ENCODE measurements at regions not wholly inside any gene's neighbourhood (a gene's known extent, or its start where the extent isn't known, plus 50 kb on each side); places are given as distances from the start of the nearest gene placed in this dataset.

DNA sequence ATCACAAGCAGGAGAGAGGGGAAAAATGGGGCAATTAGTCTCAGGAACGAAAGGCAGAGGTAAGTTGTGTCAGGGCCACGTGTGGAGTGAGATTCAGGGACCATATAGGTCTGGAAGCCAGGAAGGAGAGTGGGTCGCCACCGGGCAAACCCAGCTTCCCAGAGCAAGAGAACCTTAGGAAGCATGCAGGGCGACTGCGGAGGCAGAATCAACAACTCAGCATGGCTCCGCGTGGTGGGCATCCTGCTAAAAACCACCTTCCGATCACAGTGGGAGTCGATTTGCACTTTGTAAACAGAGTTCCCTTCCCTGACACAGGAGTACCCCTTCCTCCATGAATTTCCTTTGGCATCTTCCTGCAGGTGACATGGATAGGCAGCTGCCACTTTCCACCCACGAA lies 114.6 kb downstream of the TTC32 start:
- no peak for DNase-seq (ENCODE audit: low read depth)
- H3K4me3 ChIP-seq (ENCODE audit: low read depth, low read length), result no peak overlapping the region
- TF ChIP-seq, protein P1, sequence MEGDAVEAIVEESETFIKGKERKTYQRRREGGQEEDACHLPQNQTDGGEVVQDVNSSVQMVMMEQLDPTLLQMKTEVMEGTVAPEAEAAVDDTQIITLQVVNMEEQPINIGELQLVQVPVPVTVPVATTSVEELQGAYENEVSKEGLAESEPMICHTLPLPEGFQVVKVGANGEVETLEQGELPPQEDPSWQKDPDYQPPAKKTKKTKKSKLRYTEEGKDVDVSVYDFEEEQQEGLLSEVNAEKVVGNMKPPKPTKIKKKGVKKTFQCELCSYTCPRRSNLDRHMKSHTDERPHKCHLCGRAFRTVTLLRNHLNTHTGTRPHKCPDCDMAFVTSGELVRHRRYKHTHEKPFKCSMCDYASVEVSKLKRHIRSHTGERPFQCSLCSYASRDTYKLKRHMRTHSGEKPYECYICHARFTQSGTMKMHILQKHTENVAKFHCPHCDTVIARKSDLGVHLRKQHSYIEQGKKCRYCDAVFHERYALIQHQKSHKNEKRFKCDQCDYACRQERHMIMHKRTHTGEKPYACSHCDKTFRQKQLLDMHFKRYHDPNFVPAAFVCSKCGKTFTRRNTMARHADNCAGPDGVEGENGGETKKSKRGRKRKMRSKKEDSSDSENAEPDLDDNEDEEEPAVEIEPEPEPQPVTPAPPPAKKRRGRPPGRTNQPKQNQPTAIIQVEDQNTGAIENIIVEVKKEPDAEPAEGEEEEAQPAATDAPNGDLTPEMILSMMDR (IDR thresholded peaks at IDR 0.05; ENCODE audit: insufficient read depth, low read depth, low read length), result no peak

DNA sequence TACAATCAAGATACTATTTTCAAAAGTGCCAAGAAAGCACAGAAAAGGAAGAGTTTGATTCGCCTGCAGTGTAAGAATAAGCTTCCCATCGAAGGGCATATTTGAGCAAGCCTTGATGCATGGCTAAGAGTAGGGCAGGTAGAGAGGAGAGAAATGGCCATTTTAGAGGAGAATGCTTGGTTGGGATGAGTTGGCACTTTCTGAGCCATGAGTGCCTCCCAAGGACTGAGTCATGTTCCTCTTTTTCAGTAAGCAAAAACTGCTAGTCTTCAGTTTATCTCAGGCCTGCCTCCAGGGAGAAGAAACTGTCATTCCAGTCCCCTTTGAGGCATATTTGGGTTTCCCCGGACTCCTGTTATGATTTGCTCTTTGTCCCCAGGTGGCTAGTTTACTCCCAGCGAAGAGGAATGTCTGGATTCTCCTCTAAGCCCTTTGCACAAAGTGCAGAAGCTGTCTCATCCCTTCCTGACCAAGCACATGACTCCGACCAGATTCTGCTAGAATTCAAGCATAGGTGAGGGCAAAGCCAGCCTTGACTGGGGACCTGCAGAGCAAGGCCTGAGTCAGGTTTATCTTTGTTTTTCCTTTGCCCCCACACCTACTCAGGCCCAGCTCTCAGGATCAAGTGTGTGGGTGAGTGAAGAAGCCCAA lies 115.2 kb downstream of the TTC32 start:
- peak; percentile 64 for DNase-seq (ENCODE audit: low read depth)
- H3K4me3 ChIP-seq (ENCODE audit: low read depth, low read length), result no peak overlapping the region
- TF ChIP-seq, protein P1 (IDR thresholded peaks at IDR 0.05; ENCODE audit: insufficient read depth, low read depth, low read length), result no peak

DNA sequence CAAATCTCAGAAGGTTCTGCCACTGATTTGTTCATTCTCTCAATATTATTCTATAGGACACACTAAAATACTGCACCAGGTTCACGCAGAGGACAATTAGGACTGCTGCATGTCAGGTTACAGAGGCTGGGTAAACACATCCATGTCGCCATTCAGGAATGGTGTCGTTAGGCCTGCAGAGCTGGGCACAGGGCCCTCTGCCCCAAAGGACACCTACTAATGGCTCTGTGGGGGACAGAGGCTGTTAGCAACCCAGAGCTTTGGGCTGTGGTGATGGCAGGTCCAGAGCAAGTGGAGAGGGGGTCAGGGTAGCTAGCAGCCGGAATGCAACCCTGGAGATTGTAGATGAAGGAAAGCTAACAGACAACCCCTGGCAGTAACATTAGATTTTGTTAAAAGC lies 115.9 kb downstream of the TTC32 start:
- H3K4me3 ChIP-seq (ENCODE audit: low read depth, low read length), result no peak overlapping the region
- TF ChIP-seq, protein P1 (IDR thresholded peaks at IDR 0.05; ENCODE audit: insufficient read depth, low read depth, low read length), result no peak
- no peak for DNase-seq (ENCODE audit: low read depth)

DNA sequence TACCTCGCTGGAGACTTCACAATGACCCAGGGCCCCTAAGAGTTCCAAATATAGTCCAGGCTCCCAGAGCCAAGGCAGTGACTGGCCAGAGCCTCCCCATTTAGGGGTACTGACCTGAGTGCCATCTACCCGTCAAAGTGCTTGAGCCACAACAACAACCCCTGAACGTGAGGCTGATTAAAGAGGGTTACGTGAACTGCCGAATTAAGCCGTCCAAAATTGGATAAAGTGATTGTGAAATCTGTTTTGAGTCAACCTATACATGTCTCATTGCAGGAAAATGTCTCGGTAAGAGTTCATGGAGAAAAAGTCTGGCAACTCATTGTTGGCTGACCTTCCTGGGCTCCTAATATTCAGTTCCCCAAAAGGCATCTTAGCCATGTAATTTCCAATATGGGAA lies 116.3 kb downstream of the TTC32 start:
- TF ChIP-seq, protein P1 (IDR thresholded peaks at IDR 0.05; ENCODE audit: insufficient read depth, low read depth, low read length), result no peak
- peak; percentile 29 for DNase-seq (ENCODE audit: low read depth)
- H3K4me3 ChIP-seq (ENCODE audit: low read depth, low read length), result no peak overlapping the region

DNA sequence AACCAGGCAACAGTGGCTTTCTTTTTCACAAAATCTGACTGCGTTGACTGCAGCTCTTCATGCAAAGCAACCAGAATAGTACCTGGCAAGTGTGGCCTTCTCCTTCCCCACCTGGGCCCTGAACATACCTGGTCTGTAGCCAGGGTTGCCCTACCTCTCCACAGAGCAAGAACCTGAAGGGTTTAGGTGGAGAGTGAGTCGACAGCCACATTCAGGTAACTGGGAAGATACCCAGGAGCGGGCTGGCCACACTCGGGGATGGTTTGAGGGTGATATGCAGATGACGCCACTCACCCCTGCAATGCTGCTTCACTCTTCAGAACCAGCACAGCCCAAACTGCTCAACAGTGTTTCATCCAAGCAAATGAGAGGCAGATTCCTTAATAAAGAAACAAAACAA lies 117.3 kb downstream of the TTC32 start:
- TF ChIP-seq, protein P1 (IDR thresholded peaks at IDR 0.05; ENCODE audit: insufficient read depth, low read depth, low read length), result no peak
- no peak overlapping the region for H3K4me3 ChIP-seq (ENCODE audit: low read depth, low read length)
- DNase-seq (ENCODE audit: low read depth), result no peak

DNA sequence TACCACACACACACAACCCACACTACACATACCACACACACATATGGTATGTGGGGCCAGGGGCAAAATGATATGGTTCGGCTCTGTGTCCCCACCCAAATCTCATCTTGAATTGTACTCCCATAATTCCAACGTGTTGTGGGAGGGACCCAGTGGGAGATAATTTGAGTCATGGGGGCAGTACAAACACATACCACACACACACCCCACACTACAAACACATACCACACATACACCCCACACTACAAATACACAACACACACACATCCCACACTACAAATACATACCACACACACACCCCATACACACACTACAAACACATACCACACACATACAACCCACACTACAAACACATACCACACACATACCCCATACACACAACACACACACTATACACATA lies 117.8 kb downstream of the TTC32 start:
- DNase-seq (ENCODE audit: low read depth), result no peak
- H3K4me3 ChIP-seq (ENCODE audit: low read depth, low read length), result no peak overlapping the region
- TF ChIP-seq, protein P1 (IDR thresholded peaks at IDR 0.05; ENCODE audit: insufficient read depth, low read depth, low read length), result no peak

DNA sequence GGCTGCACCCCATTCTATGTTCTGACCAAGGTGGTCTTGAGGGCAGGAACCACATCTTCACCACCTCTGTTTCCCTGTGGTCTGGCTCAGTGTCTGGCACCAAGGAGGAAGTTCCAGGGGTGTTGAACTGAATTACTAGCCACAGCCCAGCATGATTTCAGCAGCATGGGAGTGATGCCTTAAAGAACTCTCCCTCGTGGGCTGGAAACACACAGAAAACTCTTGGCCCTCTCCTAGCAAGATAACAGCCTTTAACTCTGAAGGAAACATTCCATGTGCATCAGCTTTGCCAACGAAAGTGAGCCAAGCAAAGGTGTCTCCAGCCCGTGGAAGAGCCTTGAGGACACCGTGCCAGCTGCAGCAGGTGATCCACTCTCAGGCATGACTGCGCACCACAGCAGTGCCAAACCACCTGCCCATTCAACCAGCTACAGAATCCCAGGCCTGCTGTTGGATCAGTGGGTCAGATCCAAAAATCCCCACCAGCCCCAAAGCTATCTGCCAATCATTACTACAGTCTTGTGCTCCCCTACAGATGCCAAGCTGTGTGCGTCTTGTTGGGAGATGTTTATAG lies 124.8 kb downstream of the TTC32 start:
- TF ChIP-seq, protein P1 (IDR thresholded peaks at IDR 0.05; ENCODE audit: insufficient read depth, low read depth, low read length), result no peak
- no peak for DNase-seq (ENCODE audit: low read depth)
- no peak overlapping the region for H3K4me3 ChIP-seq (ENCODE audit: low read depth, low read length)

Measured in fibroblast of villous mesenchyme (primary cell).